ENCODE measurements at regions not wholly inside any gene's neighbourhood (a gene's known extent, or its start where the extent isn't known, plus 50 kb on each side); places are given as distances from the start of the nearest gene placed in this dataset.

DNA sequence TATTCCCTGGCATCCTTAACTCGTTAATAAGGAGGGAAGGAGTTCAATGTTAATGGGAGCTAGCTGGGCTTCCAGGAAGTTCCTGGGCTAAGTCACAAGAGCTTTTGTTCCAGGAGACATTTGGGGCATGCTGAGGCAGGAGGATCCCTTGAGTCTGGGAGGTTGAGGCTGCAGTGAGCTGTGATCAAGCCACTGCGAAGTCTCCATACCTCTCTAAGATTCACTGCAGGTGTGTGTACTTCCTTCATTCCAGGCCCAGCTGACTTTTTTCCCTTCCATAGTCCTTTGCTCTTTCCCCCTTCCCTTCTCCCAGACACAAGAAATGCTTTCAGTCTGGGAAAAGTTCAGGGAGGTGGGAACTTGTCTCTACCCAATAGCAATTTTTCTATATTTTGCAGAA is 489.8 kb downstream of the NPIPA7 start:
- DNase-seq (ENCODE audit: low read depth in 4 of 4, low spot score in 1 of 4): no peak

DNA sequence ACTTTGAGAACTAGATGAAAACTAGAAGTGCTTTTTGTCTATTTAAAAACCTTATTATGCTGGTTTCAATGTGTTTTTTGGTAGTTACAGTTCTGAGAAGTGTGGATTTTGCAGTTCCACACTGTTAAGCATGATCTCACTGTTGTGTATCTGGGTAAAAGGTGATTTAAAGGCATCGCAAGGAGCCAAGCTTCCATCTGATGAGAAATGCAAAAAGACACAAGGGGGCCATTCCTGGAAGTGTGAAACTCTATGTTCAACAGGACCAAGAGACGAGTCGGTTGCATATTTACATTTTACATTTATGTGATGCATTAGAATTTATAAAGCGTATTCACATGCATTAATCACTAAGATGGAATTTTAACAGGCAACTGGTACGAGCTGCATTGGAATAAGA is 490.8 kb downstream of the NPIPA7 start:
- DNase-seq (ENCODE audit: low read depth in 4 of 4, low spot score in 1 of 4): no peak

DNA sequence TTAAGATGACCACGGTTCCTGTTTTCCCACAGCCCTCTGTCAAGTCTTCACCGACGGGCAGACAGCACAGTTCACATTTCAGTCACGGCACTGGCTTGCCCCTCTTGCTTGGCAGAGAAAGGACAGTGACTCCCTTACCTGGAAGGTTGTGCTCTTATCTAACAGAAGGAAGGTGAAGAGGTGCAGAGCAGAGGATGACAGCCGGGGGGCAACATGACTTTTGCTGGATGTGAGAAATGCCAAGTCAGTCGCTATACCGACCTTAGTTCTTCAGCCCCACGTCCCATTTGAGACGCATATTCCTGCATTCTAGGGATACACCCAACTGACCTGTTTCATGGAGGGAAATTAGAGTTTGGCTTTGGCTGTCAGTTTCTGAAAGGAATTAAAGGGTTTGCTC is 492.3 kb downstream of the NPIPA7 start:
- no peak for DNase-seq (ENCODE audit: low read depth in 4 of 4, low spot score in 1 of 4)

DNA sequence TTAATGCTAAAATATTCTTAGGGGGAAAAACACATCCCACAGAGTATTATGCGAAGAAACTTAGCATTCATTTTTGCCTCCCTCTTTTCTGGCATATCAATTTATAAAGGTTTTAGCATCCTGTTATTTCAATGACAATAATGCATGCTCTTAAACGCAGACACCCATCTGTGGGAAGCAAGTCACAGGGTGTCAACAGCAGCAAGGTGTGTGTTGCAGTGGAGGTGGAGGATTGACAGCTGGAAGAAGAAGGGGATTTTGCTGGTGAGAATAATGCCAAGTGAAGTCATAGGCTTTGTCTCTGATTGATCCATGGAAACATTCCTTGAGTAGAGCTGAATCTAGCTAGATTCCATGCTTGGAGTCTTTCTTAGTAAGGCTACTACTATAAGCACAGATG is 498.1 kb downstream of the NPIPA7 start:
- DNase-seq (ENCODE audit: low read depth in 4 of 4, low spot score in 1 of 4): no peak

DNA sequence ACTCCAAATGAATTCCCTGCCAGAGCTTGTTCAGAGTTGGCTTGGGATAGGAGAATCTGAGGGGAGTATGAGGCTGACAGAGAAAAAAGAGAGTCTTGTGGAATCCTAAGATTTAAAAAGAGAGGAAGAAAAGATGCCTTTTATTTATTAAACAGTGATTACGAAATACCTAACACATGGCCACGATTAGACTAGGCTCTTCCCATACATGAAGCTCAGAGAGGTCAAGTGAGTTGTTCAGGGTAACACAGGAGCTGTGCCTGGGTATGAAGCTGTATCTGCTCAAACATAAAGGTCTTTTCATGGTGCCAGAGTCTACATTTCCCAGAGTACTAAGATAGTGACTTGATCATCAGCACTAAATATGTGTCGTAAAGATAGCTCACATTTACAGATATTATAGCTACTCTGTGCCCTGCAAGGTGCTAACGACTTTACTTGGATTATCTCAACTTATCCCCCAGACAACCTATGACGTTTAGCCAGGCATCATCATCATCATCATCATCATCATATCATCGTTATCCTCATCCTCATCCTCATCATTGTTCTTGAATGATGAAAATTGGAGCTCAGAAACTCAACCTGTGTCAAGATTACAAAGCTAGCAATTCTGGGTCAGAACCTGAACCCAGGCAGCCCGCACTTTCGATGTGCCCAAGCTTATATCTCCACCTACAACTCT is 500.8 kb downstream of the NPIPA7 start:
- DNase-seq (ENCODE audit: low read depth in 4 of 4, low spot score in 1 of 4): no peak

DNA sequence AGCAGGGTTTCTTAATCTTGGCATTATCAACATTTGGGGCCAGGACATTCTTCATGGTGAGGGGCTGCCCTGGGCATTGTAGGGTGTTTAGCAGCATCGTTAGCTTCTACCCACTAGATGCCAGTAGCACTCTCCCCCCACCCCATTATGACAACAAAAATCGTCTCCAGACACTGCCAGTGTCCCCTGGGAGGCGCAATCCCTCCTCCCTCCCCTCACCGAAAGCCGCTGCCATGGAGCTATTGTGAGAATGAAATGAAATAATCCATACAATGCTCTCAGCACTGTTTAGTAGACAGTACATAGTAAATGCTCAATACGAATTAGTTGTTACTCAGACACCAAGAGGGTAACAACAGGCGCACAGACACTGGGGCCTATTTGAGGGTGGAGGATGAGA is 502.9 kb downstream of the NPIPA7 start:
- DNase-seq (ENCODE audit: low read depth in 4 of 4, low spot score in 1 of 4): no peak

DNA sequence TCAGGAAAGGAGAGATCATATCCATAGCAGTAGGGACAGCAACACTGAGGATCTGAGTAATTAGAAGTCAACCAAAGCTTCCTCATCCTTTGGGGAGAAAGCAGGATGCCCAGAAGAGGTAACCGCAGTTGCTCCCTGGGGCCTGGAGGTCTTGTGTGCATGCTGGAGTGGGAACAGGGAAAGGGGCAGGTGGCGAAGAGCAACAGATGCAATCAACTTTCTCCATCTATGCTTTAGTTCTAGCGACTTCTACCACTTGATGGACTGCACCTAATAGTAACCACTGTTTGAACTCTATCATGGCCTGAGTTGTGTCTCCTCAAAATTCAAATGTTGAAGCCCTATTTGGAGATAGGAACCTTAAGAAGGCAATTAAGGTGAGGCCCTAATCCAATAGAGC is 503.8 kb downstream of the NPIPA7 start:
- DNase-seq (ENCODE audit: low read depth in 4 of 4, low spot score in 1 of 4): no peak

DNA sequence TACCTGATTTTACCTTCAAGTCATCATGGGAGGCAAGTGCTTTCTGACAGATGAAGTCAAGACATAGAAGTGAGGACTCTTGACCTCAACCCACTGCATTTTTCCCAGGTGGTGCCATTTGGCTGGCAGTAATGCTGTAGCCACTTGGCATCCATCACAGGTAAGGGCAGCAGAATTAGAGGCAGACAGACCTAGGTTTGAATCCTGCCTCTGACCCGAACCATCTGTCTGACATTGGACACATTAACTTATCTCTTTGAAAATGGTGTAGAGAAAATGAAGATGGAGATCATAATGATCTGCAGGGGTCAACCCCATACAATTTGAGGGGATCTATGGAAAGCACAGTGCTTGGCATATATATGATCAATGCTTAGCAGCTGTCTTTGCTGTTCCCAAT is 505.5 kb downstream of the NPIPA7 start:
- no peak for DNase-seq (ENCODE audit: low read depth in 4 of 4, low spot score in 1 of 4)

DNA sequence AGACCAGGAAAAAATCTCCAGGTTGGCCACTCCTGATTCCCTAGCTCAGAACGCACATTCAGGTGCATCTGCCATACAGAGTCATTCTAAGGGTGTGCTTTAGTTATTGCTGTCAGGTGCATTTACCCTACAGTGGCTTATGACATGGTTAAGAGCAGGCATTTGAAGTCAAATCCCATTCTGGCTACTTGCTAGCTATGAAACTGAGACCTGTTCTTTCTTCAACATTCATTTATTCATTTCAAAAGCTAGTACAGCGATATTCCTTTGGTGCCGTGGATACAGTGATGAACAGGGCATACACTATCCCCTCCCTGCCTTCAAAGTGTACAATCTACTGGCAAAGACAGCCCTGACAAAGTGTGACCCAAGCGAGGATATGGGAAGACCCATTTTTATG is 508.3 kb downstream of the NPIPA7 start:
- DNase-seq (ENCODE audit: low read depth in 4 of 4, low spot score in 1 of 4): no peak

DNA sequence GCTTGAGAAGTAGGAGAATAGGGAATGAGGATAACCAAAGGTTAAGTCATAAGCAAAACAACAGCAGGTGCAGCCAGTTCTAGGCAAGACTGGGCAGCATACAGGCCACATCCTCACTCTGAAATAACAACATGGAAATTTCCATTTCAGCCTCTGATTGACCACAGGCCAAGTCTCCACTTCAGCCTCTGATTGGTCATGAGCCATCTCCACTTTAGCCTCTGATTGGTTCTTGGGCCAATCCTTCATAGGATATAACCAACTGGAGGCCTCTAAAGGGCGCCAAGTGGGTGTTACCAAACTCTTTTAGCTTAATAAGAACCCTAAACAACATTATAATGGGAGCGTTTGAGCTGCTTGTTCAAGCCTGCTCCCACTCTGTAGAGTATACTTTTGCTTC is 512.0 kb downstream of the NPIPA7 start:
- DNase-seq (ENCODE audit: low read depth in 4 of 4, low spot score in 1 of 4): no peak

DNA sequence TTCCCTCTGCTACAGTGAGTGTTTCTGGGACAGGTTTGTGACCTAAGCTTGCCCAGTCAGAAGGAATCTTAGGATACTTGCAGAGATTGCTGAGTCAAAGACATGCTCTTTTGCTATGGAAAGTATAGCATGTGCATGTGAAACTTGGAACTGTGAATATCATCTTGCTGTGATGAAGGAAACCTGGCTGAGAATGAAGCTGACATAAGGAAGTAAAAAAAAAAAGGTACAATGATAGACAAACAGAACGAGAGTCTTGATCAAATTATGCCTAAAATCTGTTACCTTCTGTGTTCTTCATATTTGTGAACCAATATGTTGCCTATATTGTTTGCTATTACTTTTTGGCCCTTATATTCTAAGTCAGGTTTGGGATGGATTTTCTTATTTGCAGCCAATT is 525.7 kb downstream of the NPIPA7 start:
- DNase-seq (ENCODE audit: low read depth in 4 of 4, low spot score in 1 of 4): no peak

DNA sequence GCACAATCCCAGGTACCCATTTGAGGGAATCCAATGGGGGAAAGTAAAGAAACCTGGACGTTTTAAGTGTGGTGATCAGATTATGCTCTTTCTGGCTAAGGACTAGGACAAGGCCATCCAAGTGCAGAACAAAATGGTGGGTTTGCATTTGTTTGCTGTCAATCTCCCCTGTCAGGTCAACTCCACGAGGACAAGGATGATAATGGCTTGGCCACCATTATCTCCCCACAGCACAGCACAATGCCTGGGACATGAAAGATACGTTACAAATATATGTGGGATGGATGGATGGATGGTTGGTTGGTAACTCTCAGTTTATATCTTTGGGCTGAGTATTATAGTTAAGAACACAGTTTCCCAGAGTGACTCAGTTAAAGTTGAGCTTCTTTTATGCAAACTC is 526.9 kb downstream of the NPIPA7 start:
- no peak for DNase-seq (ENCODE audit: low read depth in 4 of 4, low spot score in 1 of 4)

DNA sequence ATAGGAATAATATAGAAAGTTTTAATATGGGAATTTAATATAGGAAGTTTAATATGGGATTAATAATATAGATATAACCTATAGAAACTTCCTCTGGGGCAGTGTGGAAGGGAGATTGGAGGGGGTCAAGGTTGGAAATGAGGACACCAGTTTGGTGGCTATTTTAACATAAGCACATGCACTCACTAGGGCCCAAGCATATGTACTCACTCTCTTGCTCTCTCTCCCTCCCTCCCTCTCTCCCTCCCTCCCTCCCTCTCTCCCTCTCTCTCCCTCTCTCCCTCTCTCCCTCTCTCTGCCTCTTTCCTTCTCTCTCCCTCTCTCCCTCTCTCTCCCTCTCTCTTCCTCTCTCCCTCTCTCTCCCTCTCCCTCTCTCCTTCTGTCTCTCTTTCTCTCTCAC is 528.1 kb downstream of the NPIPA7 start:
- DNase-seq (ENCODE audit: low read depth in 4 of 4, low spot score in 1 of 4): no peak

DNA sequence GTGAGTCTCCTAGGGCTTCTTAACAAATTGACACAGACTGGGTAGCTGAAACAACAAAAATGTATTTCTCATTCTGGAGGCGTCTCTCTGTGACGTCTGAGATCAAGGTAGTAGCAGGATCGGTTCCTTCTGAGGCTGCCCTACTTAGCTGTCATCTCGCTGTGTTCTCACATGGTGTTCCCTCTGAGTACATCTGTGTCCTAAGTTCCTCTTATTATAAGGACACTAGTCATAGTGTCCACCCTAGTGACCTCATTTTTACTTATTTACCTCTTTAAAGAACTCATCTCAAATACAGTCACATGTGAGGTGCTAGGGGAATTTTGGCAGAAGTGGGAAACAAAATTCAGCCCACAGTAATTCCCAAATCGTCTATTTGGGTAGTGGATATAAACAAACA is 529.1 kb downstream of the NPIPA7 start:
- DNase-seq (ENCODE audit: low read depth in 4 of 4, low spot score in 1 of 4): no peak

DNA sequence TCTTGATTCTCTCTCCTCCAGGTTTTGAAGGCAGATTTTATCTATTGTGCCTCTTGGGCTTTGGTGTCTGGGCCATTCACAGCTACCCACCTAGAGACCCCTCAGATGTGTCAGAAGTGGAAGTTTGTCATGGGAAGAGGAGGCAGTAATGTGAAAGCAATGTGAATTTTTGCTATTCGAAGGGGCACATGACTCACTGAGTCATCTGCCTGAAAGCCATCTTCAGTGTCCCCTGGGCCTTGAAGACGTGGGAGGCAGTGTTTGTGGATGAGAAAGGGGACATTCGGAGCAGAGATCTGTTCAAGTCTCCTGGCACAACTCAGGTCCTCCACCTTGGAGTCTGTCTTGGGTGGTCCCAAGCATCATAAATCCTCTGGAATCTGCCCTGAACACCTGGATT is 530.2 kb downstream of the NPIPA7 start:
- no peak for DNase-seq (ENCODE audit: low read depth in 4 of 4, low spot score in 1 of 4)

DNA sequence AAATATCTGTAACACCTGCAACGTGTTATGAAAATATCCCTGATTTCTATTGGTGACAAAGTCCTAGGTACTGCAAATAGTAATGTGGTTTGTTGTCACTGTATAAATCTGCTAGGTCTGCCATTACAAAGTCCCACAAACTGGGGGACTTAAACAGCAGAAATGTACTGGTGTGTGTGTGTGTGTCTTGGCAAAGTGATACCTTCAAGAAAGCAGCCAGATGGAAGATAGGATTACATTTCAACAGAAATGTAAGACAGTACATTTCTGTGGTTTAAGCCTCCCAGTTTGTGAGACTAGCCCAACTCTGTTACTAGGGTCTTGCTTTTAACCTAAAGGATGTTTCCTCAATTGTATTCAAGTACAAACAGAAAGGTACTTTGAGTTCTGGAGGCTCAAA is 531.7 kb downstream of the NPIPA7 start:
- DNase-seq (ENCODE audit: low read depth in 4 of 4, low spot score in 1 of 4): no peak

DNA sequence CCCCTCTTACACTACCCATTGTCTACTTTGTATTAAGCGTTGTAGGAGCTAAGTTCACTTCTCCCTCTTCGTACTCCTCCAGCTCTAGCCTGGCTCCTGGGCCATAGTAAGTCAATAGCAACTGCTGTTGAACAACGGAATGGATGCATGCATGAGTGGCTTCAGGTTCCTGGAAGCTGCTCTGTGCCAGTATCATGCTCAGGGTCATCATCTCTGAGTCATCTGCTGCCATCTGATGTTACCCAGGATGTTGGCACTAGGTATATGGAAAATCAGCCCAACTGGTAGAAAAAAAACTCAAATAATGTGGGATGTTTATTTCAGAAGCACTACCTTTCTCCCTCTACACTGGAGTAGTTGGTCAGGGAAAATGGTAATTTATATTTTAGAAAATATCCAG is 536.8 kb downstream of the NPIPA7 start:
- no peak for DNase-seq (ENCODE audit: low read depth in 4 of 4, low spot score in 1 of 4)

DNA sequence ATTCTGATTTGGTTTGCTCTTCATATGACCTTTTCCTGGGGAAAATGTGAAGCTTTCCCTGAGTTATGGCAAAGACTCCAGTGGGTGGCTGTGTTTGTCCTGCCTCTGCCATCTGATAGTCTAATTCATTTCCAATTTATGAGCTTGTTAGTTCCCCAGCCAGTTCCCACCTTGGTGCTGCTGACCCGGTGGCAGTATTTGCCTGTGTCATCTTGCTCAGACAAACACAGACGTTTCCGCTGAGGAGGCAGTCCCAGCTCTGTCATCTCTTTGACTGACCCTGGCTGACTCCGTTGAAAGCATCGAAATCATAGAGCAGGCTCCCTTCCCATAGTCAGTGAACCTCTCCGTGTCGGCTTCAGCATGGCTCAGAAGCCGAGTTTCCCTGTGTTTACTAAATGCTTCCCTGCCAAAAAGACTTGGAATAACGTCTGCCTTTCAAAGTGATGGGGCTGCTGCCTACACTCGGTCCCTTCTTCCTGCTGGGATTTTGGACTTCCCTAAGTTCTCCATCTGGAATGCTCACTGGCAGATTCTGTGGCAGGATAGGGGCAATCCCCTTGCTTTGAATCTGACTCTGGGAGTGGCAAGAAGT is 538.3 kb downstream of the NPIPA7 start:
- no peak for DNase-seq (ENCODE audit: low read depth in 4 of 4, low spot score in 1 of 4)

DNA sequence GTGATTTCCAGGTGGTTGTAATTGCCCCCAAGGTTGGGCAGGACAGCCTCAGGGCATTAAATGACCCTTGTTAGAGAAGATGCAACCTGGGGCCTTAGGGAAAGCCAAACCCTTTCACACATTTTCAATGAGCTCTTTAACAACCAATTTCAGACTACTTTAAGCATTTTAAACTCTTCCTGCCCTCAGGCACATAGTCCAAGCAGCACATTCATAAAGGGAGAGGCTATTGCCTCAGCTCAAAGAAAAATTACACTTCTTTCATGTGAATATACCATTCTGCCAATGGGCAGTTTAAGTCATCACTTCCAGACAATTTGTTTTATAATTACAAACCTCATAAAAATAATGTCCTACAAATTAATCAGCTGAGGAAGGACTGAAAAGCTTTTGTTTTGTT is 544.5 kb downstream of the NPIPA7 start:
- no peak for DNase-seq (ENCODE audit: low read depth in 4 of 4, low spot score in 1 of 4)

DNA sequence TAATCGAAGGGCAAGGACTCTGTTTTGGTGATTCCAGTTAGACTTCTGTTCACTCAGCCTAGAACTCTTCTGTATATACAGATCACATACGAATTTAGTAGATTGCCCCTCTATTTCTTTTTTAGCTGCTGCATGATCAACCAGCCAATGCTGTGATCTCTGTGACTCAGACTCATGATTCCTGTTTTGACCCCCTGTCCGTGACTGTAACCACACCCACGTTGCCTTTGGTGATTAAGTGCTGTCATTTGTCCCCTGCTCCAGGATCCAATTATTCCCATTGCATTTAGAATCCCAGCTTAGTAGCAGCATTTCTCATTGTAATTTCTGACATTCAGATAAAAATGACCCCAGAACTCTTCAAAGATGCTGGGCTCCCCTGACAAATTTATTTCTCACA is 545.7 kb downstream of the NPIPA7 start:
- no peak for DNase-seq (ENCODE audit: low read depth in 4 of 4, low spot score in 1 of 4)

DNA sequence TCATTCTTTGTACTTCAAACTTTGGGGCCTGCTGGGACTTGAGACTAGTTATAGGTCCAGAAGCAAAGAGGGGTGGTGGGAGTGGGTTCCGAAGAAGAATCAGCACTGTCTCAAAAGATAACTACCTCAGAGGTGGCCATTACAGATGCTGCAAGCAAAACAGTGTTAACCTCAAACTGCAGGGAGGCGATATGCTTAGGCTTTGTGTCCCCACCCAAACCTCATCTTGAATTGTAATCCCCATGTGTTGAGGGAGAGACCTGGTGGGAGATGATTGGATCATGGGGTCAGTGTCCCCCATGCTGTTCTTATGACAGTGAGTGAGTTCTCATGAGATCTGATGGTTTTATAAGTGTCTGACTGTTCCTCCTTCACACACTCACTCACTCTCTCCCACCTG is 545.3 kb downstream of the XYLT1 start:
- no peak for DNase-seq (ENCODE audit: low read depth in 4 of 4, low spot score in 1 of 4)

DNA sequence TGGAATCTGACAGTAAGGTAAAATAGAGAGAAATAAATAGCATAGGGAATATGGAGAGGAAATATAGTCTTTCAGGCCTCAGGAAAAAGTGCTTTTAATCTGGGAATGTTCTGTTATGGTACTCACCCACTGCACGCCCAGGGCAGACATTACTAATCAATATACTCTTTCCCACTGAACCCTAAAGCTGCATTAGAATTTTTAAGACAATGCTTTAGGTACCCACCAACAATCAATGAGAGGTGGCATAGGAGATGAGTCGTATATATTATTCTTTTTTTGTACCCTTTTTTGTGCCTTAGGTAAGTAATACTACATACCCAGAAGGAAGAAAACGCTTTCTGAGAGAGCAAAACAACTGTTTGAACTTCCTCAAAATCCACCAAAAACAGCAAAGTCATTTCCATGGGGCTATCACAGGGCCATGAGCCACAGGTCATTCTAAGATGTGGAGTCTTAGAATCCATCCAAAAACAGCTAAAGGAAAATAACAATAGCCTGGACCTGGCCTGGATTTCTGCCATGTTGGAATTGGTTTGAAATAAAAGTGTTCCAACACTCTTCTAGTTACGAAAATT is 542.1 kb downstream of the XYLT1 start:
- DNase-seq (ENCODE audit: low read depth in 4 of 4, low spot score in 1 of 4): no peak
